NCI-H748 treated with DMSO at 0.1 percent for 48 hours (cell line): ENCODE measurements at regions not wholly inside any gene's neighbourhood (a gene's known extent, or its start where the extent isn't known, plus 50 kb on each side); places are given as distances from the start of the nearest gene placed in this dataset.
"Not testable (repeated sequence)": the region's sequence is repeated elsewhere in the genome, so short reads cannot be mapped to it uniquely, and the experiment has no call there.

Source experiments
- DNase-seq: peaks from one replicate; lab custom pipeline; 2025; lab: John Stamatoyannopoulos, UW

GRCh38 chrX:148080593-148080992 lies 99.5 kb downstream of the FMR1NB start:
- DNase-seq: no peak

- no peak for DNase-seq
These were observed 103.5 kb downstream of the FMR1NB start for GRCh38 chrX:148084611-148085010.

- no peak for DNase-seq
These were observed 139.0 kb downstream of the FMR1NB start for GRCh38 chrX:148120151-148120550.

- DNase-seq: no peak
These were observed 140.0 kb downstream of the FMR1NB start for GRCh38 chrX:148120999-148121623.

- DNase-seq: not testable (repeated sequence)
These were observed 147.9 kb downstream of the FMR1NB start for GRCh38 chrX:148128872-148129505.

GRCh38 chrX:148133105-148133725 lies 152.1 kb downstream of the FMR1NB start:
- peak; percentile 5 for DNase-seq

GRCh38 chrX:148134578-148134977 lies 153.4 kb downstream of the FMR1NB start:
- no peak for DNase-seq

- no peak for DNase-seq
These were observed 154.6 kb downstream of the FMR1NB start for GRCh38 chrX:148135738-148136137.

- DNase-seq: no peak
These were observed 165.0 kb downstream of the FMR1NB start for GRCh38 chrX:148146121-148146520.

- DNase-seq: no peak
These were observed 175.8 kb downstream of the FMR1NB start for GRCh38 chrX:148156986-148157385.

- no peak for DNase-seq
These were observed 178.7 kb downstream of the FMR1NB start for GRCh38 chrX:148159796-148160195.

GRCh38 chrX:148161701-148162100 lies 180.6 kb downstream of the FMR1NB start:
- DNase-seq: no peak

GRCh38 chrX:148185631-148186030 lies 204.5 kb downstream of the FMR1NB start:
- DNase-seq: no peak

GRCh38 chrX:148192547-148192946 lies 211.4 kb downstream of the FMR1NB start:
- no peak for DNase-seq

- no peak for DNase-seq
These were observed 212.6 kb downstream of the FMR1NB start for GRCh38 chrX:148193759-148194158.

GRCh38 chrX:148203531-148203930 lies 222.4 kb downstream of the FMR1NB start:
- DNase-seq: no peak

- no peak for DNase-seq
These were observed 223.1 kb downstream of the FMR1NB start for GRCh38 chrX:148204195-148204594.

- no peak for DNase-seq
These were observed 233.6 kb downstream of the FMR1NB start for GRCh38 chrX:148214786-148215185.

- DNase-seq: no peak
These were observed 234.6 kb downstream of the FMR1NB start for GRCh38 chrX:148215726-148216125.

GRCh38 chrX:148223361-148223760 lies 242.2 kb downstream of the FMR1NB start:
- no peak for DNase-seq

- DNase-seq: no peak
These were observed 247.4 kb downstream of the FMR1NB start for GRCh38 chrX:148228521-148228920.

- DNase-seq: no peak
These were observed 248.7 kb downstream of the FMR1NB start for GRCh38 chrX:148229801-148230303.

GRCh38 chrX:148259990-148260389 lies 240.4 kb upstream of the AFF2 start:
- DNase-seq: no peak
